ENCODE measurements at regions not wholly inside any gene's neighbourhood (a gene's known extent, or its start where the extent isn't known, plus 50 kb on each side); places are given as distances from the start of the nearest gene placed in this dataset.

- no peak overlapping the region for H3K4me3 ChIP-seq (ENCODE audit: low read length)
- no peak for DNase-seq (ENCODE audit: low read depth)
- TF ChIP-seq CTCF (conservative IDR thresholded peaks at IDR 0.05; ENCODE audit: low read length), result no peak
Observed at GRCh38 chr5:10046676-10047075, 203.0 kb downstream of the ATPSCKMT start.

- no peak for TF ChIP-seq CTCF (conservative IDR thresholded peaks at IDR 0.05; ENCODE audit: low read length)
- no peak for DNase-seq (ENCODE audit: low read depth)
- no peak overlapping the region for H3K4me3 ChIP-seq (ENCODE audit: low read length)
Observed at GRCh38 chr5:10045376-10045775, 204.3 kb downstream of the ATPSCKMT start.

GRCh38 chr5:10036136-10036815 lies 213.4 kb downstream of the ATPSCKMT start:
- TF ChIP-seq CTCF (conservative IDR thresholded peaks at IDR 0.05; ENCODE audit: low read length), result no peak
- no peak overlapping the region for H3K4me3 ChIP-seq (ENCODE audit: low read length)
- DNase-seq (ENCODE audit: low read depth), result peak; percentile 63

- no peak for TF ChIP-seq CTCF (conservative IDR thresholded peaks at IDR 0.05; ENCODE audit: low read length)
- no peak overlapping the region for H3K4me3 ChIP-seq (ENCODE audit: low read length)
- DNase-seq (ENCODE audit: low read depth), result no peak
Observed at GRCh38 chr5:10034001-10034400, 215.7 kb downstream of the ATPSCKMT start.

- no peak overlapping the region for H3K4me3 ChIP-seq (ENCODE audit: low read length)
- no peak for DNase-seq (ENCODE audit: low read depth)
- TF ChIP-seq CTCF (conservative IDR thresholded peaks at IDR 0.05; ENCODE audit: low read length), result no peak
Observed at GRCh38 chr5:10031817-10032216, 217.9 kb downstream of the ATPSCKMT start.

- DNase-seq (ENCODE audit: low read depth), result peak; percentile 34
- TF ChIP-seq CTCF (conservative IDR thresholded peaks at IDR 0.05; ENCODE audit: low read length), result peak; percentile 54
- no peak overlapping the region for H3K4me3 ChIP-seq (ENCODE audit: low read length)
Observed at GRCh38 chr5:10030219-10030831, 219.4 kb downstream of the ATPSCKMT start.

GRCh38 chr5:10023494-10023893 lies 226.2 kb downstream of the ATPSCKMT start:
- no peak for TF ChIP-seq CTCF (conservative IDR thresholded peaks at IDR 0.05; ENCODE audit: low read length)
- no peak for DNase-seq (ENCODE audit: low read depth)
- no peak overlapping the region for H3K4me3 ChIP-seq (ENCODE audit: low read length)

All from AG10803 (cell line).